WTC11 (cell line): ENCODE measurements at regions not wholly inside any gene's neighbourhood (a gene's known extent, or its start where the extent isn't known, plus 50 kb on each side); places are given as distances from the start of the nearest gene placed in this dataset.

ENCODE experiments used
- ATAC-seq: fragments of 200-7000 bp; cut with Tn5 transposase; 2 replicates; pipeline ENCODE4 v1.10.0; 2021; ENCODE audit warnings: mild to moderate bottlenecking, moderate library complexity
- CTCF ChIA-PET: fragments of 300-600 bp; sonication (Branson Sonifier 250); formaldehyde crosslinking; loops from one replicate; lab custom pipeline; 2021; ENCODE audit warnings: antibody characterized with exemption; lab: Charles Lee
- POLR2A ChIA-PET: fragments of 350-600 bp; sonication (Branson Sonifier 250); formaldehyde crosslinking; loops from one replicate; lab custom pipeline; 2021; ENCODE audit warnings: antibody characterized with exemption; lab: Charles Lee
- DNase-seq: peaks from one replicate; pipeline ENCODE4 v3.0.0; 2021; ENCODE audit warnings: low spot score
- H3K27ac Mint-ChIP-seq: 2 replicates; pipeline ENCODE4 v1.8.0; 2021; ENCODE audit warnings: mixed read lengths
- H3K27me3 Mint-ChIP-seq: 2 replicates; pipeline ENCODE4 v1.8.0; 2021; ENCODE audit warnings: low read depth, mild to moderate bottlenecking, moderate library complexity, mixed read lengths
- H3K36me3 Mint-ChIP-seq: 2 replicates; pipeline ENCODE4 v1.8.0; 2021; ENCODE audit warnings: mixed read lengths
- H3K4me1 Mint-ChIP-seq: 2 replicates; pipeline ENCODE4 v1.8.0; 2022; ENCODE audit warnings: mixed read lengths
- H3K4me3 Mint-ChIP-seq: 2 replicates; pipeline ENCODE4 v1.8.0; 2021; ENCODE audit warnings: mild to moderate bottlenecking, moderate library complexity, mixed read lengths
- H3K9me3 Mint-ChIP-seq: 2 replicates; pipeline ENCODE4 v1.8.0; 2021; ENCODE audit warnings: mixed read lengths
- ATF2 ChIP-seq: sonication (generic); formaldehyde crosslinking; IDR thresholded peaks from 2 replicates; pipeline ENCODE4 v1.8.1; 2022; ENCODE audit warnings: low read depth, missing genetic modification reagents, borderline replicate concordance
- CREB1 ChIP-seq: sonication (generic); formaldehyde crosslinking; IDR thresholded peaks from 2 replicates; pipeline ENCODE4 v1.8.0; 2023; ENCODE audit warnings: mild to moderate bottlenecking, missing genetic modification reagents
- CREM ChIP-seq: sonication (generic); formaldehyde crosslinking; IDR thresholded peaks from 2 replicates; pipeline ENCODE4 v1.8.1; 2022; ENCODE audit warnings: mild to moderate bottlenecking, missing genetic modification reagents, moderate library complexity
- EMX1 ChIP-seq: fragments of 250-450 bp; sonication (Bioruptor Pico); IDR thresholded peaks from 2 replicates; pipeline ENCODE4 v1.8.0; 2021; ENCODE audit warnings: mild to moderate bottlenecking
- FOXP4 ChIP-seq: sonication (generic); formaldehyde crosslinking; IDR thresholded peaks from 2 replicates; pipeline ENCODE4 v1.8.0; 2022; ENCODE audit warnings: mild to moderate bottlenecking, missing genetic modification reagents
- GABPB1 ChIP-seq: sonication (generic); formaldehyde crosslinking; IDR thresholded peaks from 2 replicates; pipeline ENCODE4 v1.8.1; 2023; ENCODE audit warnings: mild to moderate bottlenecking, missing genetic modification reagents
- GTF2I ChIP-seq: fragments of 250-450 bp; sonication (Bioruptor Pico); conservative IDR thresholded peaks from 2 replicates; pipeline ENCODE4 v1.4.0; 2021; ENCODE audit warnings: mild to moderate bottlenecking
- HMGXB4 ChIP-seq: sonication (generic); formaldehyde crosslinking; IDR thresholded peaks from 2 replicates; pipeline ENCODE4 v1.8.1; 2023; ENCODE audit warnings: mild to moderate bottlenecking, moderate library complexity, missing genetic modification reagents
- JAZF1 ChIP-seq: fragments of 250-450 bp; sonication (Bioruptor Pico); IDR thresholded peaks from 2 replicates; pipeline ENCODE4 v1.9.0; 2021; ENCODE audit warnings: moderate library complexity, mild to moderate bottlenecking, inconsistent platforms
- MLX ChIP-seq: sonication (generic); formaldehyde crosslinking; IDR thresholded peaks from 2 replicates; pipeline ENCODE4 v1.8.1; 2023; ENCODE audit warnings: mild to moderate bottlenecking, missing genetic modification reagents, moderate library complexity
- NR2C2 ChIP-seq: sonication (generic); formaldehyde crosslinking; IDR thresholded peaks from 2 replicates; pipeline ENCODE4 v1.8.0; 2022; ENCODE audit warnings: mild to moderate bottlenecking, missing genetic modification reagents
- SP1 ChIP-seq: sonication (generic); formaldehyde crosslinking; conservative IDR thresholded peaks from 2 replicates; pipeline ENCODE4 v1.8.1; 2022; ENCODE audit warnings: missing genetic modification reagents
- ZBTB43 ChIP-seq: sonication (generic); formaldehyde crosslinking; IDR thresholded peaks from 2 replicates; pipeline ENCODE4 v1.8.1; 2023; ENCODE audit warnings: mild to moderate bottlenecking, missing genetic modification reagents
- ZMAT4 ChIP-seq: fragments of 250-450 bp; sonication (Bioruptor Pico); IDR thresholded peaks from 2 replicates; pipeline ENCODE4 v1.9.0; 2021; ENCODE audit warnings: mild to moderate bottlenecking
- ZNF425 ChIP-seq: fragments of 250-450 bp; sonication (Bioruptor Pico); conservative IDR thresholded peaks from 2 replicates; pipeline ENCODE4 v1.9.0; 2021; ENCODE audit warnings: mild to moderate bottlenecking

GRCh38 chr5:54904425-54904824, 81.0 kb downstream of the ESM1 start:
- Mint-ChIP-seq H3K9me3 (no peaks in the 10 kb centered on the region), H3K36me3 (no peaks in the 10 kb centered on the region), H3K4me3 (no peak overlapping the region), H3K27ac (no peak overlapping the region), H3K27me3 (no peaks in the 10 kb centered on the region), H3K4me1 (no peaks in the 10 kb centered on the region; the same call in none of the 2 replicates)
- no peak for TF ChIP-seq CREB1 (CRISPR knock-in tag)
- TF ChIP-seq FOXP4 (CRISPR knock-in tag) = no peak
- TF ChIP-seq JAZF1 (CRISPR knock-in tag) = no peak
- TF ChIP-seq NR2C2 = no peak
- no peak for TF ChIP-seq EMX1 (CRISPR knock-in tag)
- TF ChIP-seq CREM (CRISPR knock-in tag) = no peak
- TF ChIP-seq HMGXB4 = no peak
- TF ChIP-seq ATF2 (CRISPR knock-in tag) = no peak
- TF ChIP-seq GTF2I (CRISPR knock-in tag) = no peak
- no peak for TF ChIP-seq ZBTB43
- no peak for TF ChIP-seq MLX (CRISPR knock-in tag)
- ChIA-PET POLR2A (interaction anchor here (1.5 kb wide), 1 partner anchor 255 kb away, joined by 3 read pairs; the partner anchor contains the start of gene GPX8), CTCF (interaction anchor here (0.6 to 7.4 kb wide), 23 partner anchors 9 to 661 kb away, joined by 3 to 137 read pairs (median 4); partner anchors contain the start of genes ESM1, GPX8 and SNX18)
- peak; percentile 90 for ATAC-seq
- DNase-seq = peak; percentile 12

- TF ChIP-seq FOXP4 (CRISPR knock-in tag) (no peak), SP1 (CRISPR knock-in tag) (no peak), GABPB1 (CRISPR knock-in tag) (no peak), CREM (CRISPR knock-in tag) (no peak), ZMAT4 (CRISPR knock-in tag) (no peak), GTF2I (CRISPR knock-in tag) (no peak), ZNF425 (CRISPR knock-in tag) (no peak)
- no peak for ATAC-seq
- Mint-ChIP-seq H3K36me3 (no peaks in the 10 kb centered on the region), H3K4me3 (no peak overlapping the region), H3K27me3 (peaks cover 3% of the 10 kb centered on the region; the same call in 1 of the 2 replicates), H3K9me3 (no peaks in the 10 kb centered on the region), H3K4me1 (no peaks in the 10 kb centered on the region; the same call in none of the 2 replicates), H3K27ac (no peak overlapping the region)
- CTCF ChIA-PET = interaction anchor here (1.0 to 7.4 kb wide), 4 partner anchors 58 to 385 kb away, joined by 3 to 137 read pairs (median 28); partner anchors contain the start of genes GPX8 and SNX18
- no peak for DNase-seq
- POLR2A ChIA-PET = no interaction called here
These were observed 82.5 kb downstream of the ESM1 start for GRCh38 chr5:54902791-54903473.
